GM18907 (cell line): ENCODE measurements at regions not wholly inside any gene's neighbourhood (a gene's known extent, or its start where the extent isn't known, plus 50 kb on each side); places are given as distances from the start of the nearest gene placed in this dataset.
"Not testable (repeated sequence)": the region's sequence is repeated elsewhere in the genome, so short reads cannot be mapped to it uniquely, and the experiment has no call there.

ENCODE experiments used
- ATAC-seq: cut with Tn5 transposase; IDR thresholded peaks from one replicate; pipeline ENCODE4 v1.9.1; 2021; ENCODE audit warnings: mild to moderate bottlenecking, moderate library complexity; ENCODE audit not compliant: unreplicated experiment

- ATAC-seq: no peak
Observed at GRCh38 chr12:131586269-131586668, 124.6 kb upstream of the SFSWAP start.

GRCh38 chr12:131586761-131587160, 124.1 kb upstream of the SFSWAP start:
- no peak for ATAC-seq

GRCh38 chr12:131587565-131587964, 123.3 kb upstream of the SFSWAP start:
- no peak for ATAC-seq

GRCh38 chr12:131589221-131589897, 121.5 kb upstream of the SFSWAP start:
- ATAC-seq: no peak

GRCh38 chr12:131589966-131590365, 120.9 kb upstream of the SFSWAP start:
- ATAC-seq: no peak

- ATAC-seq: no peak
Observed at GRCh38 chr12:131591136-131591535, 119.8 kb upstream of the SFSWAP start.

GRCh38 chr12:131591714-131592709, 118.9 kb upstream of the SFSWAP start:
- no peak for ATAC-seq

- ATAC-seq: peak; percentile 98
Observed at GRCh38 chr12:131592972-131593371, 117.9 kb upstream of the SFSWAP start.

GRCh38 chr12:131593406-131593805, 117.5 kb upstream of the SFSWAP start:
- no peak for ATAC-seq

- no peak for ATAC-seq
Observed at GRCh38 chr12:131596115-131596514, 114.8 kb upstream of the SFSWAP start.

- no peak for ATAC-seq
Observed at GRCh38 chr12:131597333-131597732, 113.6 kb upstream of the SFSWAP start.

GRCh38 chr12:131598717-131599116, 112.2 kb upstream of the SFSWAP start:
- no peak for ATAC-seq

- no peak for ATAC-seq
Observed at GRCh38 chr12:131599190-131600159, 111.4 kb upstream of the SFSWAP start.

- ATAC-seq: no peak
Observed at GRCh38 chr12:131600160-131600532, 110.7 kb upstream of the SFSWAP start.

- ATAC-seq: not testable (repeated sequence)
Observed at GRCh38 chr12:131601499-131601898, 109.4 kb upstream of the SFSWAP start.

- no peak for ATAC-seq
Observed at GRCh38 chr12:131603106-131603938, 107.6 kb upstream of the SFSWAP start.

GRCh38 chr12:131603939-131604795, 106.7 kb upstream of the SFSWAP start:
- peak; percentile 39 for ATAC-seq

- ATAC-seq: no peak
Observed at GRCh38 chr12:131604859-131605258, 106.0 kb upstream of the SFSWAP start.

GRCh38 chr12:131605304-131605829, 105.5 kb upstream of the SFSWAP start:
- ATAC-seq: no peak
